SK-N-SH (cell line): ENCODE measurements at regions not wholly inside any gene's neighbourhood (a gene's known extent, or its start where the extent isn't known, plus 50 kb on each side); places are given as distances from the start of the nearest gene placed in this dataset.

Source experiments
- CTCF ChIA-PET: fragments of 300-600, 350-600 bp; formaldehyde crosslinking; extraction: SDS; loops from one replicate; lab custom pipeline; 2021; lab: Yijun Ruan, JAX
- POLR2A ChIA-PET: fragments of 350-600 bp; sonication (Branson Sonifier 250); formaldehyde crosslinking; extraction: SDS; loops from one replicate; lab custom pipeline; 2020; ENCODE audit warnings: antibody characterized with exemption, inconsistent platforms; lab: Yijun Ruan, JAX
- DNase-seq: peaks from one replicate; pipeline ENCODE4 v3.0.0; 2012
- H2AFZ ChIP-seq: fragments of 200-600 bp; sonication (generic); 2 replicates; pipeline ENCODE4 v1.8.1; 2016; ENCODE audit warnings: antibody characterized with exemption, mild to moderate bottlenecking, low read depth
- H3F3A ChIP-seq: fragments of 200-600 bp; sonication (generic); replicated peaks from 2 replicates; pipeline ENCODE3; 2016; ENCODE audit warnings: antibody characterized with exemption, mild to moderate bottlenecking; ENCODE audit not compliant: insufficient read depth
- H3K27ac ChIP-seq, 2 experiments: fragments of 200-500 bp in 1 of 2; fragments of 200-600 bp in 1 of 2; sonication (Bioruptor generic) in 1 of 2; sonication (generic), shearing (Covaris generic) in 1 of 2; 2 replicates each; pipeline versions ENCODE4 v1.5.1 to v1.6.1; 2014 to 2016; ENCODE audit warnings: low read depth in 2 of 2, inconsistent platforms in 1 of 2, low read length in 1 of 2, mild to moderate bottlenecking in 1 of 2, mixed read lengths in 1 of 2
- H3K27me3 ChIP-seq: fragments of 200-600 bp; sonication (generic), shearing (Covaris generic); 2 replicates; pipeline ENCODE4 v1.6.1; 2016; ENCODE audit warnings: mixed run types; ENCODE audit not compliant: insufficient read depth
- H3K36me3 ChIP-seq, 2 experiments: fragments of 200-500 bp in 1 of 2; fragments of 200-600 bp in 1 of 2; sonication (Bioruptor generic) in 1 of 2; sonication (generic) in 1 of 2; replicated peaks in 1 of 2; 2 replicates each; pipeline versions ENCODE3 to v1.5.1; 2014 to 2016; ENCODE audit warnings: low read length in 1 of 2, mild to moderate bottlenecking in 1 of 2; ENCODE audit not compliant: insufficient read depth in 2 of 2, control insufficient read depth in 1 of 2
- H3K4me1 ChIP-seq, 2 experiments: fragments of 200-500 bp in 1 of 2; fragments of 200-600 bp in 1 of 2; sonication (Bioruptor generic) in 1 of 2; sonication (generic), shearing (Covaris generic) in 1 of 2; 2 replicates each; pipeline versions ENCODE4 v1.5.1 to v1.6.1; 2014 to 2016; ENCODE audit warnings: low read depth in 1 of 2, low read length in 1 of 2, mixed run types in 1 of 2; ENCODE audit not compliant: insufficient read depth in 2 of 2, control insufficient read depth in 1 of 2
- H3K4me2 ChIP-seq: fragments of 200-600 bp; sonication (generic), shearing (Covaris generic); 2 replicates; pipeline ENCODE4 v1.6.1; 2017; ENCODE audit warnings: mixed run types
- H3K4me3 ChIP-seq, 2 experiments: fragments of 200-500 bp in 1 of 2; fragments of 200-600 bp in 1 of 2; sonication (Bioruptor generic) in 1 of 2; sonication (generic), shearing (Covaris generic) in 1 of 2; 2 replicates each; pipeline versions ENCODE4 v1.5.1 to v1.8.1; 2014 to 2016; ENCODE audit warnings: low read depth in 2 of 2, inconsistent platforms in 1 of 2, low read length in 1 of 2, mild to moderate bottlenecking in 1 of 2, mixed read lengths in 1 of 2, moderate library complexity in 1 of 2
- H3K79me2 ChIP-seq: fragments of 200-600 bp; sonication (generic); 2 replicates; pipeline ENCODE4 v1.8.1; 2017; ENCODE audit warnings: mild to moderate bottlenecking; ENCODE audit not compliant: insufficient read depth
- H3K9ac ChIP-seq: fragments of 200-600 bp; sonication (generic); 2 replicates; pipeline ENCODE4 v1.6.1; 2017; ENCODE audit warnings: mixed run types
- H3K9me2 ChIP-seq: fragments of 200-600 bp; sonication (generic); 2 replicates; pipeline ENCODE4 v1.6.1; 2017; ENCODE audit warnings: mixed run types
- H3K9me3 ChIP-seq: fragments of 200-600 bp; sonication (generic); 2 replicates; pipeline ENCODE4 v1.6.1; 2017; ENCODE audit warnings: mixed run types, mild to moderate bottlenecking, moderate library complexity
- H4K20me1 ChIP-seq: fragments of 200-600 bp; sonication (generic); 2 replicates; pipeline ENCODE4 v1.6.1; 2017; ENCODE audit warnings: mild to moderate bottlenecking, mixed run types; ENCODE audit not compliant: insufficient read depth
- CHD2 ChIP-seq: fragments of 150-350 bp; IDR thresholded peaks from 2 replicates; pipeline ENCODE4 v1.6.1; 2018; ENCODE audit warnings: low read length; ENCODE audit not compliant: partially characterized antibody
- CTCF ChIP-seq: fragments of 200-600 bp; sonication (generic); IDR thresholded peaks from 2 replicates; pipeline ENCODE4 v1.6.1; 2017; ENCODE audit warnings: antibody characterized with exemption, mild to moderate bottlenecking, moderate library complexity
- ELF1 ChIP-seq: IDR thresholded peaks from 2 replicates; pipeline ENCODE4 v1.4.0; 2012
- EZH2phosphoT487 ChIP-seq: fragments of 200-600 bp; sonication (generic); IDR thresholded peaks from 2 replicates; pipeline ENCODE4 v1.6.1; 2017; ENCODE audit warnings: low read depth, mixed run types, mild to moderate bottlenecking, antibody characterized with exemption, moderate library complexity, borderline replicate concordance
- GABPA ChIP-seq: IDR thresholded peaks from 2 replicates; pipeline ENCODE4 v1.4.0; 2012; ENCODE audit warnings: low read depth, mild to moderate bottlenecking
- GATA2 ChIP-seq: sonication (generic); formaldehyde crosslinking; IDR thresholded peaks from 2 replicates; pipeline ENCODE4 v1.5.0; 2020; ENCODE audit warnings: mild to moderate bottlenecking, missing genetic modification reagents
- JUND ChIP-seq: IDR thresholded peaks from 2 replicates; pipeline ENCODE4 v1.4.0; 2012
- MXI1 ChIP-seq: IDR thresholded peaks from 2 replicates; pipeline ENCODE4 v1.6.1; 2012; ENCODE audit warnings: mild to moderate bottlenecking, low read depth, low read length, improper control_type of control experiment
- NRF1 ChIP-seq: IDR thresholded peaks from 2 replicates; pipeline ENCODE4 v1.6.1; 2012; ENCODE audit warnings: low read depth, mild to moderate bottlenecking, low read length
- POLR2AphosphoS5 ChIP-seq: IDR thresholded peaks from 2 replicates; pipeline ENCODE4 v1.6.1; 2012; ENCODE audit warnings: low read depth, low read length
- RAD21 ChIP-seq: IDR thresholded peaks from 2 replicates; pipeline ENCODE4 v1.6.1; 2012; ENCODE audit warnings: mild to moderate bottlenecking, low read length
- RCOR1 ChIP-seq: fragments of 150-350 bp; IDR thresholded peaks from 2 replicates; pipeline ENCODE4 v1.6.1; 2017; ENCODE audit warnings: antibody characterized with exemption, low read length
- RFX5 ChIP-seq: IDR thresholded peaks from 2 replicates; pipeline ENCODE4 v1.6.1; 2012; ENCODE audit warnings: mild to moderate bottlenecking, improper control_type of control experiment, low read length
- RXRA ChIP-seq: IDR thresholded peaks from 2 replicates; pipeline ENCODE4 v1.4.0; 2012; ENCODE audit warnings: low read depth, mild to moderate bottlenecking, borderline replicate concordance
- SIN3A ChIP-seq: IDR thresholded peaks from 2 replicates; pipeline ENCODE4 v1.6.1; 2012; ENCODE audit warnings: low read depth, mild to moderate bottlenecking, low read length, moderate library complexity, borderline replicate concordance
- TAF1 ChIP-seq: IDR thresholded peaks from 2 replicates; pipeline ENCODE4 v1.6.1; 2012; ENCODE audit warnings: low read depth, mild to moderate bottlenecking, low read length, moderate library complexity, borderline replicate concordance
- TEAD4 ChIP-seq: IDR thresholded peaks from 2 replicates; pipeline ENCODE4 v1.4.0; 2012; ENCODE audit warnings: mild to moderate bottlenecking, borderline replicate concordance; ENCODE audit not compliant: insufficient read depth
- USF2 ChIP-seq: fragments of 150-350 bp; IDR thresholded peaks from 2 replicates; pipeline ENCODE4 v1.6.1; 2017; ENCODE audit warnings: antibody characterized with exemption, low read length, low read depth, borderline replicate concordance
- YY1 ChIP-seq: IDR thresholded peaks from 2 replicates; pipeline ENCODE4 v1.4.0; 2012; ENCODE audit warnings: low read depth, mild to moderate bottlenecking
- WGBS: methylation state at CpG from one replicate; pipeline ENCODE4 v1.1.6; 2017; ENCODE audit warnings: low lambda C conversion rate; 5-methylcytosine and 5-hydroxymethylcytosine counted together
- TF ChIP-seq, protein P1 (sequence below): IDR thresholded peaks from 2 replicates; pipeline ENCODE4; 2012
- TF ChIP-seq, protein P2 (sequence below): IDR thresholded peaks from 2 replicates; pipeline ENCODE4 v1.6.1; 2012; ENCODE audit warnings: mild to moderate bottlenecking, low read depth, low read length, moderate library complexity

- no peak overlapping the region for H3K9ac ChIP-seq
- DNase-seq: no peak
- no peaks in the 10 kb centered on the region for H4K20me1 ChIP-seq
- H3K27ac ChIP-seq: no peak overlapping the region
- ChIA-PET CTCF (no interaction called here), POLR2A (no interaction called here)
- H2AFZ ChIP-seq: no peak overlapping the region
- H3F3A ChIP-seq: no peaks in the 10 kb centered on the region
- H3K4me2 ChIP-seq: no peak overlapping the region
- no peaks in the 10 kb centered on the region for H3K9me3 ChIP-seq
- no peaks in the 10 kb centered on the region for H3K27me3 ChIP-seq
- H3K36me3 ChIP-seq: no peaks in the 10 kb centered on the region
- TF ChIP-seq POLR2AphosphoS5 (no peak), CTCF (no peak), JUND (no peak), GATA2 (CRISPR knock-in tag) (no peak), USF2 (no peak), ELF1 (no peak), YY1 (no peak), SIN3A (no peak), CHD2 (no peak), TAF1 (no peak), TEAD4 (no peak), NRF1 (no peak), RCOR1 (no peak), RAD21 (no peak)
- TF ChIP-seq, protein P1, sequence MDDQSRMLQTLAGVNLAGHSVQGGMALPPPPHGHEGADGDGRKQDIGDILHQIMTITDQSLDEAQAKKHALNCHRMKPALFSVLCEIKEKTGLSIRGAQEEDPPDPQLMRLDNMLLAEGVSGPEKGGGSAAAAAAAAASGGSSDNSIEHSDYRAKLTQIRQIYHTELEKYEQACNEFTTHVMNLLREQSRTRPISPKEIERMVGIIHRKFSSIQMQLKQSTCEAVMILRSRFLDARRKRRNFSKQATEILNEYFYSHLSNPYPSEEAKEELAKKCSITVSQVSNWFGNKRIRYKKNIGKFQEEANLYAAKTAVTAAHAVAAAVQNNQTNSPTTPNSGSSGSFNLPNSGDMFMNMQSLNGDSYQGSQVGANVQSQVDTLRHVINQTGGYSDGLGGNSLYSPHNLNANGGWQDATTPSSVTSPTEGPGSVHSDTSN: no peak
- H3K4me3 ChIP-seq: no peak overlapping the region
- H3K79me2 ChIP-seq: no peaks in the 10 kb centered on the region
- no peaks in the 10 kb centered on the region for H3K4me1 ChIP-seq
- H3K9me2 ChIP-seq: no peaks in the 10 kb centered on the region
- 76% methylated on average over 4 of the region's 4 CpGs for WGBS
Observed at GRCh38 chr18:28706397-28706796, 529.5 kb upstream of the CDH2 start.

DNA sequence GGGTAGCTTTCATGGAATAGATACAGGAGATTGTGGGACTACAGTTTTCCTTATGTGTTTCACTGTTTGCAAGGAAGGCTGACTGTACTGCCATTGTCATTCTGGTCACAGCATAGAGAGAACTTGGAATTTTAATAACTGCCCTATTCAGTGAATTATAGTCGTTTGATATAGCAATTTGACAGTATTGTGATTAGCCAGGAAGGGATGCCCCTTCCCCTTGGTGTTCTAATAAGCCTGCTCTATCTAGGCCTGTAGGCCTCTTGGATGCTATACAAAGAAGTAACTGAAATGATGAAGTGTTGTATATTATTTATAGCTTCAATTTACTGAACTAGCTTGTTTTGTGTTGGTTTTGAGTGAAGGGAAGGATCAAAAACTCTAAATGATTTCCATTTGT, 528.6 kb upstream of the CDH2 start:
- 45% methylated on average over 1 of the region's 1 CpG for WGBS
- H3K27ac ChIP-seq: no peak overlapping the region
- POLR2A ChIA-PET: no interaction called here
- TF ChIP-seq TAF1: no peak
- TF ChIP-seq CHD2: no peak
- TF ChIP-seq NRF1: no peak
- no peak for TF ChIP-seq RXRA
- TF ChIP-seq, protein P2, sequence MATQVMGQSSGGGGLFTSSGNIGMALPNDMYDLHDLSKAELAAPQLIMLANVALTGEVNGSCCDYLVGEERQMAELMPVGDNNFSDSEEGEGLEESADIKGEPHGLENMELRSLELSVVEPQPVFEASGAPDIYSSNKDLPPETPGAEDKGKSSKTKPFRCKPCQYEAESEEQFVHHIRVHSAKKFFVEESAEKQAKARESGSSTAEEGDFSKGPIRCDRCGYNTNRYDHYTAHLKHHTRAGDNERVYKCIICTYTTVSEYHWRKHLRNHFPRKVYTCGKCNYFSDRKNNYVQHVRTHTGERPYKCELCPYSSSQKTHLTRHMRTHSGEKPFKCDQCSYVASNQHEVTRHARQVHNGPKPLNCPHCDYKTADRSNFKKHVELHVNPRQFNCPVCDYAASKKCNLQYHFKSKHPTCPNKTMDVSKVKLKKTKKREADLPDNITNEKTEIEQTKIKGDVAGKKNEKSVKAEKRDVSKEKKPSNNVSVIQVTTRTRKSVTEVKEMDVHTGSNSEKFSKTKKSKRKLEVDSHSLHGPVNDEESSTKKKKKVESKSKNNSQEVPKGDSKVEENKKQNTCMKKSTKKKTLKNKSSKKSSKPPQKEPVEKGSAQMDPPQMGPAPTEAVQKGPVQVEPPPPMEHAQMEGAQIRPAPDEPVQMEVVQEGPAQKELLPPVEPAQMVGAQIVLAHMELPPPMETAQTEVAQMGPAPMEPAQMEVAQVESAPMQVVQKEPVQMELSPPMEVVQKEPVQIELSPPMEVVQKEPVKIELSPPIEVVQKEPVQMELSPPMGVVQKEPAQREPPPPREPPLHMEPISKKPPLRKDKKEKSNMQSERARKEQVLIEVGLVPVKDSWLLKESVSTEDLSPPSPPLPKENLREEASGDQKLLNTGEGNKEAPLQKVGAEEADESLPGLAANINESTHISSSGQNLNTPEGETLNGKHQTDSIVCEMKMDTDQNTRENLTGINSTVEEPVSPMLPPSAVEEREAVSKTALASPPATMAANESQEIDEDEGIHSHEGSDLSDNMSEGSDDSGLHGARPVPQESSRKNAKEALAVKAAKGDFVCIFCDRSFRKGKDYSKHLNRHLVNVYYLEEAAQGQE: no peak
- no peak for TF ChIP-seq EZH2phosphoT487
- TF ChIP-seq MXI1: no peak
- TF ChIP-seq RFX5: no peak
- TF ChIP-seq GABPA: no peak
- no peak for TF ChIP-seq USF2
- no peak for TF ChIP-seq TEAD4
- TF ChIP-seq GATA2 (CRISPR knock-in tag): no peak
- TF ChIP-seq RAD21: no peak

More for the DNA sequence above, 528.6 kb upstream of the CDH2 start:
- no peak overlapping the region for H3K4me3 ChIP-seq
- H3K36me3 ChIP-seq: no peaks in the 10 kb centered on the region
- H4K20me1 ChIP-seq: no peaks in the 10 kb centered on the region
- no peaks in the 10 kb centered on the region for H3F3A ChIP-seq
- DNase-seq: no peak
- H3K79me2 ChIP-seq: no peaks in the 10 kb centered on the region
- no peaks in the 10 kb centered on the region for H3K27me3 ChIP-seq
- H2AFZ ChIP-seq: no peak overlapping the region
- H3K9me2 ChIP-seq: no peaks in the 10 kb centered on the region
- CTCF ChIA-PET: no interaction called here
- no peak overlapping the region for H3K4me2 ChIP-seq
- no peak overlapping the region for H3K9ac ChIP-seq
- no peaks in the 10 kb centered on the region for H3K9me3 ChIP-seq
- no peaks in the 10 kb centered on the region for H3K4me1 ChIP-seq
